HG03066 (cell line): ENCODE measurements at regions not wholly inside any gene's neighbourhood (a gene's known extent, or its start where the extent isn't known, plus 50 kb on each side); places are given as distances from the start of the nearest gene placed in this dataset.
A peak's percentile ranks its signal among the peaks of the same experiment; 100 is the strongest.
"Not testable (repeated sequence)": the region's sequence is repeated elsewhere in the genome, so short reads cannot be mapped to it uniquely, and the experiment has no call there.

Experiments
- ATAC-seq: cut with Tn5 transposase; IDR thresholded peaks from one replicate; pipeline ENCODE4 v1.9.1; 2021; ENCODE audit warnings: low read depth; ENCODE audit not compliant: unreplicated experiment

GRCh38 chr21:14629461-14629860 is 83.3 kb upstream of the SAMSN1 start:
- no peak for ATAC-seq

DNA sequence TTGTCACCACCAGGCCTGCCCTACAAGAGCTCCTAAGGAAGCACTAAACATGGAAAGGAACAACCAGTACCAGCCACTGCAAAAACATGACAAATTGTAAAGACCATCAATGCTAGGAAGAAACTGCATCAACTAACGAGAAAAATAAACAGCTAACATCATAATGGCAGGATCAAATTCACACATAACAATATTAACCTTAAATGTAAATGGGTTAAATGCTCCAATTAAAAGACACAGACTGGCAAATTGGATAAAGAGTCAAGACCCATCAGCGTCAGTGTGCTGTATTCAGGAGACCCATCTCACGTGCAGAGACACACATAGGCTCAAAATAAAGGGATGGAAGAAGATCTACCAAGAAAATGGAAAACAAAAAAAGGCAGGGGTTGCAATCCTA is 77.0 kb upstream of the SAMSN1 start:
- not testable (repeated sequence) for ATAC-seq

DNA sequence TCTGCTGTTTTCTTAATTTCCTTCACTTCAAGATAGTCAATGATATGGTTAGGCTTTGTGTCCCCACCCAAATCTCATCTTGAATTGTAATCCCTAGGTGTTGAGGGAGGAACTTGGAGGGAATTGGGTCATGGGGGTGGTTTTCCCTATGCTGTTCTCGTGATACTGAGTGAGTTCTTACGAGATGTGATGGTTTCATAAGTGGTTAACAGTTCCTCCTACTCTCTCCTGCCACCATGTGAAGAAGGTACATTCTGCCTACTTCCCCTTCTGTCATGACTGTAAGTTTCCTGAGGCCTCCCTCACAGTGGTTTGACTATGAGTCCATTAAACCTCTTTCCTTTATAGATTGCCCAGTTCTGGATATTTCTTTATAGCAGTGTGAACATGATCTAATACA is 74.0 kb upstream of the SAMSN1 start:
- ATAC-seq, result no peak

DNA sequence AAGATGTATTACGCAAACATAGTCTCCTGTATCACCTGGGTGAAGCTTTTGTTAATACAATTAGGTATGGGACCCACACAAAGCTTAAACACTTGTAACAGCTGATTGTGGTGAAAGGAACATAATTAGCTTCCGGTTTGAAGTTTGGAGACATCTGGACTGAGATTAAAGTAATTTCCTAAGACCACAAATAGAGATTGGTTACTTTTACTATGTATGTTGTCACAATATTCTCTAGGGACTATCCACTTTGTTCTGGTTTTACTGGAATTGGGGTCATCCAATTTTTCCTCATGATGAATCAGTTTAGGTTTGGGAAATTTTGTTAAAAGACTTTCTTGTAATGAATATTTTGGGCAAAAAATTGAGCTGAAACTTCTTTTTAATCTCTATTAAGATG is 71.8 kb upstream of the SAMSN1 start:
- no peak for ATAC-seq

GRCh38 chr21:14617040-14617393 is 70.9 kb upstream of the SAMSN1 start:
- no peak for ATAC-seq

- no peak for ATAC-seq
Observed at GRCh38 chr21:14616380-14617039, 70.4 kb upstream of the SAMSN1 start.

- ATAC-seq, result no peak
Observed at GRCh38 chr21:14615359-14615974, 69.4 kb upstream of the SAMSN1 start.

GRCh38 chr21:14614287-14614686 is 68.2 kb upstream of the SAMSN1 start:
- no peak for ATAC-seq

DNA sequence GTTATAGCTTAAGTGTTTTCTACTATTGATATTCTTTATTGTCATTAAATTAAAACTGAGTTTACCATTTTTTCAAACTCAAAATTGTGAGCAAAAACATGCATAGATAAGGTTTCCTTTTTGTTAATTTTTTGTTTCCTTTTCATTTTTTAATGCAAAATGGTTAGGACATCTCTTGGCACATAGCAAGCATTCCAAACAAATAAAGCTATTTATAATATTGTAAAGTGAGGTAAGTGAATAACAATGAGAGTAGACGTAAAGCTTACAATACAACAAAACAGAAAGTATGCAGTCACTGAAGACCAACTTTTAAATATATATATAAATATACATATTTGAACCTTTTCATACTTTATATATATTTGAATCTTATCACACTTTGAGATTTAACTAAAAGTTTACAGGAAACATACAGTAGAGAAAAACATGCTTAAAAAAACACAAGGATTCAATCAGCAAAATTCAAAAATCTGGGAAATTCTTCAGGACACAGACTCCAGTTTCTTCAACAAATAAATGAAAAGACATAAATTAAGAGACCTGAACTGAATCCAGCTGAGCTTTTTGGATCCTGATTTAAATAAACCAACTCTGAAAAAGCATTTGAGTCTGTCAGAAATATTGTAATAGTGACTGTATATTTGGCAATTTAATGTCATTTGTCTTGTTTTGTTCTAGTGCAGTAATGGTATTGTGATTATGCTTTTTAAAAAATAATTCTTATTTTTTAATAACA is 67.5 kb upstream of the SAMSN1 start:
- no peak for ATAC-seq

- not testable (repeated sequence) for ATAC-seq
Observed at GRCh38 chr21:14610119-14610518, 64.0 kb upstream of the SAMSN1 start.

- no peak for ATAC-seq
Observed at GRCh38 chr21:14609274-14609673, 63.2 kb upstream of the SAMSN1 start.

- no peak for ATAC-seq
Observed at GRCh38 chr21:14607262-14607661, 61.1 kb upstream of the SAMSN1 start.

- ATAC-seq, result no peak
Observed at GRCh38 chr21:14603202-14603601, 57.1 kb upstream of the SAMSN1 start.

DNA sequence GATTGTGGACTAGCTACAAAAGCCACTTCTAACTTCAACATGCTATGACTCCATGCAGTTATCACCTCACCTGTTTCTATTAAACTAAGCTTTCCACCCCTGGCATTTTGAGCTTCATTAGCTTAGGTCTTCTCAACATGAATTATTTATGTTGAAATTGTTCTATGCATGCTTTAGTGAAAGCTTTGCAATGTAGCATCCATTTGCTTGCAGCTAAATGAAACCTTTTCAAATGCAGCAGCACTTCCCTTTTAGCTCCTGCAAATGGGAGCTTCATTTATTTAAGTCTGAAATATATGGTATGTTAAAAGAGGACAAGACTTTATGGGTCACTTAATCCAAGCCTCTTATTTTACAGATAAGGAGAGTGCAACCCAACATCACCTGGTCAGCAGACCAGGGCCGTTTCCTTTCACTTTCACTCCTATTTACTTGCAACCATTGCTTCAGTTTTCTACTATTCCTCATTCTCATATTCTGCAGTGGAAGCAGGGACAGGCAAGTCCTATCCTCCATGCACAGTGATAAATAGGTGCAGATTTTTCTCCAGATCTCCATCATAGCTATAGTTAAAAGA is 56.4 kb upstream of the SAMSN1 start:
- ATAC-seq, result peak; percentile 75

GRCh38 chr21:14600569-14601297 is 54.6 kb upstream of the SAMSN1 start:
- ATAC-seq, result no peak

DNA sequence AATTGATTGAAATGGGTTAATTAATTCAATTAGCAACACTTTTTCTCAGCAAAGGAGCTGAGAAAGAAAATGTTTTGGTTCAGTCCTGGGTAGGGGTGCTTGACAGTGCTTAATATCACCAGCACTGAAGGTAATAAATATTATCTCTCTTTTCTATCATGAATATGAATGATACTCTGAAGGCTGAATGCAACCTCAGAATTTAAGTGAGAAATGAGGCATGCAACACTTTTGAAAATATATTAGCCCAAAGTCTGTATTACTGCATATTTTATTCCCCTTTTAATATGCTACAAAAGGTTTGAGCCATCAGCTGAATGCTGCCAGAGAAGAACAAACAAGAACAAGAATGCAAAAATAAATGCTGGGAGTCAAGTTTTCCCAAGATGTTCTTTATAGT is 52.0 kb upstream of the SAMSN1 start:
- no peak for ATAC-seq
